ENCODE measurements at regions not wholly inside any gene's neighbourhood (a gene's known extent, or its start where the extent isn't known, plus 50 kb on each side); places are given as distances from the start of the nearest gene placed in this dataset.

DNA sequence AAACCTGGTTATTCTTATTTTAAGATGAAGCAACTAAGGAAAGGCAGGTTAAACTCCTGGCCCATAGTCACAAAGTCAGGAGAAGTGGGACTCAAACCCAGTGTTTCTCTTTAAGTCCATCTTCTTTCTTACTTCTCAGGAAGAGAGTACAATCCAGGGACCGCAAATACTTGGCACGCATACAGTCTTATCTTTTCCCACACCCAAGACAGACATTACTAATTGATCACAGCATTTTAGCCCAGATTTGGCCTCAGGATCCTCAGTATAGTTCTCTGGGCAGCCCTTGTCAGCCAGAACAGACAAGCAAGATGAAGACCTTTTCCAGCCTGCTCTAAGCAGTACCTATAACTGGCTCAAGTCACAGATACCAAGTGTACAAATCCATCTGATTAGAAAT, 125.5 kb upstream of the RAI14 start:
- TF ChIP-seq, protein P1, sequence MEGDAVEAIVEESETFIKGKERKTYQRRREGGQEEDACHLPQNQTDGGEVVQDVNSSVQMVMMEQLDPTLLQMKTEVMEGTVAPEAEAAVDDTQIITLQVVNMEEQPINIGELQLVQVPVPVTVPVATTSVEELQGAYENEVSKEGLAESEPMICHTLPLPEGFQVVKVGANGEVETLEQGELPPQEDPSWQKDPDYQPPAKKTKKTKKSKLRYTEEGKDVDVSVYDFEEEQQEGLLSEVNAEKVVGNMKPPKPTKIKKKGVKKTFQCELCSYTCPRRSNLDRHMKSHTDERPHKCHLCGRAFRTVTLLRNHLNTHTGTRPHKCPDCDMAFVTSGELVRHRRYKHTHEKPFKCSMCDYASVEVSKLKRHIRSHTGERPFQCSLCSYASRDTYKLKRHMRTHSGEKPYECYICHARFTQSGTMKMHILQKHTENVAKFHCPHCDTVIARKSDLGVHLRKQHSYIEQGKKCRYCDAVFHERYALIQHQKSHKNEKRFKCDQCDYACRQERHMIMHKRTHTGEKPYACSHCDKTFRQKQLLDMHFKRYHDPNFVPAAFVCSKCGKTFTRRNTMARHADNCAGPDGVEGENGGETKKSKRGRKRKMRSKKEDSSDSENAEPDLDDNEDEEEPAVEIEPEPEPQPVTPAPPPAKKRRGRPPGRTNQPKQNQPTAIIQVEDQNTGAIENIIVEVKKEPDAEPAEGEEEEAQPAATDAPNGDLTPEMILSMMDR (conservative IDR thresholded peaks at IDR 0.05; ENCODE audit: low read depth in 2 of 2) = no peak
- TF ChIP-seq EZH2phosphoT487 (IDR thresholded peaks at IDR 0.05; ENCODE audit: unreplicated experiment) (no peak), NANOG (IDR thresholded peaks at IDR 0.05; ENCODE audit: borderline replicate concordance) (no peak), POLR2AphosphoS5 (IDR thresholded peaks at IDR 0.05; ENCODE audit: low read depth) (no peak), JUNB (IDR thresholded peaks at IDR 0.05; ENCODE audit: unreplicated experiment) (no peak), CREB1 (CRISPR knock-in tag; IDR thresholded peaks at IDR 0.05; ENCODE audit: low read depth) (no peak), REST (IDR thresholded peaks at IDR 0.05; ENCODE audit: unreplicated experiment) (no peak), EZH2 (IDR thresholded peaks at IDR 0.05; ENCODE audit: low read depth, unreplicated experiment) (no peak)

Data from GM23338 (cell line).